ENCODE measurements at regions not wholly inside any gene's neighbourhood (a gene's known extent, or its start where the extent isn't known, plus 50 kb on each side); places are given as distances from the start of the nearest gene placed in this dataset.

DNA sequence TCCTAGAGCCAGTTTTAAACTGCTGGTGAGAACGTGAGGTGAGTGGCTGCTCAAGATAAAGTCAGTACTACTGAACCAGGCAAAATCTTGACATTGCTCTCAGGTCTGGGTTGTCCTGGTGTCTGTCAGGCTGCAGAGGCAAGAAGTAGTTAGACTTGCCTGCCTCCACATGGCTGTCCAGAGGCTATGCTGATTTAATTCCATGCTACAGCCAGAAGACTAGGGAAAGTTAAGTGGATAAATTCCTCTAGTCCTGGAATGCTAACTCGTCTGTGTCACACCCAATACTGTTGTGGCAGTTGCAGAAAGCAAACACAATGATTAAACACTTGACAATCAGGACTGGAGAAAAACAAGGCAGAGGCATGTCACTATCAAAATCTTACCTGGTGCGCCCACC is 118.9 kb downstream of the ACER2 start:
- no peak overlapping the region for H3K4me3 Mint-ChIP-seq
- no peaks in the 10 kb centered on the region for H3K9me3 Mint-ChIP-seq
- no peaks in the 10 kb centered on the region for H3K36me3 Mint-ChIP-seq (ENCODE audit: low read depth)
- no peaks in the 10 kb centered on the region for H3K4me1 Mint-ChIP-seq (ENCODE audit: low read depth)
- no peak overlapping the region for H3K27ac Mint-ChIP-seq
- peaks cover 18% of the 10 kb centered on the region for H3K27me3 Mint-ChIP-seq (ENCODE audit: low read depth)

DNA sequence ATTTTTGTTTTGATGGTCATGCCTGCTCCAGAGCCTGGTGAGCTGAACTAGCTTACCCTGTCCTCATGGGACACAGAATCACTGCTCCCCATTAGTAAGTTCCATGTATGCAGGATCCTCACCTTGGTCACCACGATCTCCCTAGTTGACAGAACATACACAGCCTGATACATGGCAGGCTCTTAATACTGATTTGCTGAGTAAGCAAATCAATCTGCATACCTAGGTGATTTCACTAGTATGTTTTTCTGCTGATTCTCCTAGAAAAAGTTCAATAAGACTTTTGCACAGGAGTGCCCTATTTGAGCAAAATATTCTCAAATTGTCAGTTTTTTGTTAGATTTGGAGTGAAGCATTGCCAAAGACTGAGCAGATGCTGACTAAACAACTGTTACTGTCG is 113.7 kb downstream of the ACER2 start:
- H3K27me3 Mint-ChIP-seq (ENCODE audit: low read depth): peaks cover 10% of the 10 kb centered on the region
- H3K4me1 Mint-ChIP-seq (ENCODE audit: low read depth): no peaks in the 10 kb centered on the region
- no peak overlapping the region for H3K27ac Mint-ChIP-seq
- H3K4me3 Mint-ChIP-seq: no peak overlapping the region
- H3K36me3 Mint-ChIP-seq (ENCODE audit: low read depth): no peaks in the 10 kb centered on the region
- H3K9me3 Mint-ChIP-seq: no peaks in the 10 kb centered on the region

DNA sequence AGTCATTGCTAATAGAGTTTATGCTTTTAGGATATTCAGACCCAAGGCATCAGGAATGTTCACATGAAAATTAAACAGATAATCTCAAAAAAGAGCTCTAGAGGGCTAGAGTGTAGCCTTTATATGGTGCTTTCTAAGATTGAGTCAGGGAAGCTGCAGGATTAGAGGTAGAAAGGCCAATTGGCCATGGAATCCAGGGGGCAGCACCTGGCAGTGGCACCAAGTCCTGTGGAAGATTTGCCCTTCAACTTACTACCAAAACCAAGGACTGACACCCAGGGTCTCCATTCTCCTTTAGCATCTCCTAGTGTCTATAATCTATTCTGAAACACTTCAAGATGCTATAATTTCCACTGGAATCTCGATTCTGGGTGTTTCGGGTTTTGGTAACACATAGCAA is 112.4 kb downstream of the ACER2 start:
- Mint-ChIP-seq H3K27ac (no peak overlapping the region), H3K4me1 (ENCODE audit: low read depth) (peaks cover 4% of the 10 kb centered on the region), H3K4me3 (no peak overlapping the region), H3K9me3 (no peaks in the 10 kb centered on the region), H3K27me3 (ENCODE audit: low read depth) (peaks cover 4% of the 10 kb centered on the region), H3K36me3 (ENCODE audit: low read depth) (peaks cover 2% of the 10 kb centered on the region)

DNA sequence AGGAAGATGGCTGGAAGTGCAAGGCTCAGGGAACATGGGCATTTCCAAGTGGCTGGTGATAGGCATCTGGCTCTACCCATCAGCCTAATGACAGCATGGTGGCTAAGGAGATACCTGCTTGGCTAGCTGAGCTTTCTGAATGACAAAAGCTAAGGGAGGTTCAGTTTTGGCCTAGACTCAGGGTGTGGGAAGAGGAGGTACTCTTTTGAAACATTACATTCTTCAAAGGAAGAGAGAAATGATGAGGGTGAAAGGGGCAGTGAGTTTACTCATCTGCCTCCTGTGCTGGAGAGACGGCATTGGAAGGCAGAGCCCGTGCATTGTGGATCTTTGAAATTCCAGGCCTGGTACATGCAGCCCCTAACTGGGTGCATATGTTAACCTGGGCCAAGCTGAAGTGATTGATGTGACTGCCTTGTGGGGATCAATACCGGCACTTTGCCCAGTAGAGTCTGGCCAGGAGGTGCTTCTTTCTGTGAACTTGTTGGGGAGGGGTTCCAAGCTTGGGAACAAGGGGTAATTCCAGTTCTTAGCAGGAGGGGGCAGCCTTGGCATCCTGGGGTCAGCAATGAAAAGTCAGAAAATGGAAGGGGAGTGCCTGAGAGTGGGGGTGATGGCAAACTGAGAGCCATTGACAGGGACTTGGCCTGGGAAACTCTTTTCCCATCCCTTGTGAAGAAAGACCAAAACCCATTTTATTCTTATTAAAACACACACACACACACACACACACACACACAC is 108.6 kb downstream of the ACER2 start:
- Mint-ChIP-seq H3K4me3 (no peak overlapping the region), H3K27me3 (ENCODE audit: low read depth) (no peaks in the 10 kb centered on the region), H3K4me1 (ENCODE audit: low read depth) (peaks cover 13% of the 10 kb centered on the region), H3K9me3 (no peaks in the 10 kb centered on the region), H3K27ac (no peak overlapping the region), H3K36me3 (ENCODE audit: low read depth) (peaks cover 2% of the 10 kb centered on the region)

DNA sequence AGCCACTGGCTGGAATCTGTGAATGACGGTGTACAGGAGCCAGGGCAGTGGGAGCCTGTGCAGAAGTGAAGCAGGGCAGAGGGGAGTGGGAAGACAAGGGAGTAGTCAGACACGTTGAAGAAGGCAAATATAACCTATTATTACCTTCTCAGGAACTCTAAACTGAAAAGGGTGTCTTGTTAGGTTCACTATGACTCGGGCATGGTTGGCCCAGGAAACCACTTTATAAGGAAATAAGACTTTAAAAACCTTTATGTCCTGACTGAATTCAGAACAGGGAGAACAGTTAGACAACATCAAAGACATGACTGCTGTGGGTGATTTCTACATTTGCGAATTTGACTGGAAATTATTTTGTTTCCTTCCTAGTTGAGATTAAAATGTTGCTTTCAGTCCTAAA is 107.5 kb downstream of the ACER2 start:
- no peak overlapping the region for H3K27ac Mint-ChIP-seq
- peaks cover 2% of the 10 kb centered on the region for H3K36me3 Mint-ChIP-seq (ENCODE audit: low read depth)
- no peaks in the 10 kb centered on the region for H3K9me3 Mint-ChIP-seq
- H3K4me1 Mint-ChIP-seq (ENCODE audit: low read depth): peaks cover 13% of the 10 kb centered on the region
- H3K27me3 Mint-ChIP-seq (ENCODE audit: low read depth): no peaks in the 10 kb centered on the region
- H3K4me3 Mint-ChIP-seq: no peak overlapping the region

DNA sequence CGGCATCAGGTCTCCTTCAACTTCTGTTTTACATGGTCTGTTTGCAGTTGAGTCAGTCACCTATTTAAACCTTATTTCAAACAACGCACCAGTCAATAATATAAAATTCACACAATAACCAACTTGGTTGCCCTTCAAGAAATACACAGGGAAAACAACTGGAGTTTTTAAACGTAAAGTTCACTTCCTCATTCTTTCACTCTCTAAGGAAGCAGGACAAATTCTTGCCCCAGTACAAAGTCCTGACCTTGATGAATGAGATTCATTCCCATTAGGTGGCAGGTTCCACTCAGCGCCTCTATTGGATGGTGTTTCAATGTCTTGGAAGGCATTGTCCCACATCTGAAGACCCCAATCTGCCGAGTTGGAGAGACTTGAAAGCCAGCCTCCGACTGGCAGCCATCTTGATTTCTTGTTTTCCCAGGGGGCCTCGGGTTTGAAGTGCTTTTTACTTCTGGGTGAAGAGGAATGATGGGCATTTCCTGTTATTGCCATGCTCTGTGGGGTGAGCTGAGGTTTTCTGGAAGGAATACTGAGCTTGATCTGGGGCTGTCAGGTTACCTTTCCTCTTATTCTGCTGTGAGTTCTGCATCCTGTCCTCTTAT is 105.0 kb downstream of the ACER2 start:
- Mint-ChIP-seq H3K27me3 (ENCODE audit: low read depth) (no peaks in the 10 kb centered on the region), H3K4me1 (ENCODE audit: low read depth) (peaks cover 13% of the 10 kb centered on the region), H3K36me3 (ENCODE audit: low read depth) (peaks cover 2% of the 10 kb centered on the region), H3K4me3 (no peak overlapping the region), H3K27ac (no peak overlapping the region), H3K9me3 (no peaks in the 10 kb centered on the region)

DNA sequence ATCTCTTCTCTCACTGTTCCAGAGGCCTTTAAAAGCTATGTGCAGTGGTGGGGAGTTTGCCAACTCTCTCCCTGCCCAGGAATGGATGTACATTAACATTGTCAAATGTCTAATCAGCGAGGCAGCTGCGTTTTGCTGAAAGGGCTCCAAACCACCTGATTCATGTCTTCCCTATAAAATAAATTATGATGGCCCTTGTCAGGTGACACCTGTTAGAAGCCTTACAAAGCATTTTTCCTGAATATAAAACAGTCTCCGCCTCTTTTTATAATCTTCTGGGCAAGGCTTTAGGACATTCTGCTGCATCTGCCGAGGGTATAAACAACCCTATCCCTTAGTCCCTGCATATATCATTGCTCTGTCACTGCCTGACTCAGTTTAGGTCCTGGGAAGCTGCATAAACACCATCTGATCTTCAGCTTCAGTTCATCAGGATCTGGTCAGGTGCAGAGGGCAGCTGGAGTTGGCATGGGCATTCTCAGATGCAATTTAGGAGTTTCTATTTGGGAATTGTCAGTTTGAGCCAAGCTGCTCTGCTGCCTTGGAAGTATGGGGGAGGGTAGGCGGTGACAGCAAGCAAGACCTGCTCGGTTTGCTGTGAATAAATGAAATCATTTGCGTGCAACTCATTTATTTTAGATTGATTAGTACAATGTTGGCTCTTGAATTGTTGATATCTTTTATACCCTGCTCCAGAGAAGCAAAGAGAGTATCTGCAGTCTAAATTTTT is 103.5 kb downstream of the ACER2 start:
- Mint-ChIP-seq H3K4me3 (no peak overlapping the region), H3K27me3 (ENCODE audit: low read depth) (no peaks in the 10 kb centered on the region), H3K36me3 (ENCODE audit: low read depth) (peaks cover 2% of the 10 kb centered on the region), H3K9me3 (no peaks in the 10 kb centered on the region), H3K4me1 (ENCODE audit: low read depth) (peaks cover 13% of the 10 kb centered on the region), H3K27ac (no peak overlapping the region)

DNA sequence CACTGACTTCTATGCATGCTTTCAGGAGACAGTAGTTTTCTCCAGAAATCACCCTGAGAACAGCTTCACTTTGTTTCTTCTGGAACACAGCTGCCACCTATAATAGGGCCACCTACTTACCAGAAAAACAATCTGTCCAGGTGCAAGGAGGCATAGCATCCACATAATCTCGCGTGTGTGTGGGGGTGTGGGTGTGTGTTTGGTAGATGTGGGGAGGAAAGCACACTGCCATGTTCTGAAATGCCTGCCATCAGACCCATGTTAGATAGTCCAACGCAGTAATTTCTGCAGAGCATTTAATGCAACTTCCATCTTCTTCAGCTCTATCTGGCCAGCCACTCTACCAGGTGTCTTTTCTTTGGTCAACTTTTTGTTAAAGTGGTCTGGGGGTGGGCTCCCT is 102.9 kb downstream of the ACER2 start:
- Mint-ChIP-seq H3K9me3 (no peaks in the 10 kb centered on the region), H3K36me3 (ENCODE audit: low read depth) (peaks cover 2% of the 10 kb centered on the region), H3K4me1 (ENCODE audit: low read depth) (peaks cover 12% of the 10 kb centered on the region), H3K4me3 (no peak overlapping the region), H3K27me3 (ENCODE audit: low read depth) (no peaks in the 10 kb centered on the region), H3K27ac (no peak overlapping the region)

DNA sequence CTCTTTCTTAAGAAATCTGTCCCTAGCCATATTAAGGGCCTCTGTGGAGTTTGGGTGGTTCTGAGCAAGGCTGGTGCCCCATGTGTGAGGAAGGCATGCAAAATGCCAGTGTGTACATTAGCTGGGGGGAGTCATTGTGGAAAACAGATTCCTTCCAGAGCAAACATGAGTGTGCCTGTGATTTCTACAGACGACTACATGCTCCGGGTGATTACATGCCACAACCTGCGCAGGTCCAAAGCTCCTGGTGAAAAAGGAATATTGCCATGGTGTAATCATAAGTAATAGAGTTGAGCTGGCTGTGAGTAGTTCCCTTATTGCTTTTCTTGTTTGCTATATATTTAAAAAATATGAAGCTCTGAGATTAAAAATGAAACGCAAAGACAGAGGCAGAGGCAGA is 102.1 kb downstream of the ACER2 start:
- peaks cover 6% of the 10 kb centered on the region for H3K4me1 Mint-ChIP-seq (ENCODE audit: low read depth)
- no peaks in the 10 kb centered on the region for H3K27me3 Mint-ChIP-seq (ENCODE audit: low read depth)
- no peaks in the 10 kb centered on the region for H3K9me3 Mint-ChIP-seq
- H3K36me3 Mint-ChIP-seq (ENCODE audit: low read depth): no peaks in the 10 kb centered on the region
- H3K4me3 Mint-ChIP-seq: no peak overlapping the region
- no peak overlapping the region for H3K27ac Mint-ChIP-seq

Measured in T-helper 1 cell treated with Interleukin-12 subunit alpha and Interleukin-12 subunit beta and Interleukin-4 antibody, amounts not matched to agents 30 μg/mL and 1 μg/mL, for 36 hours (primary cell).